Suprapubic skin (tissue), 3 donors: ENCODE measurements at regions not wholly inside any gene's neighbourhood (a gene's known extent, or its start where the extent isn't known, plus 50 kb on each side); places are given as distances from the start of the nearest gene placed in this dataset.

Source experiments
- EP300 ChIP-seq: sonication (generic); formaldehyde crosslinking; IDR thresholded peaks from one replicate; pipeline ENCODE4 v1.6.1; 2017; ENCODE audit warnings: antibody characterized with exemption
- POLR2A ChIP-seq, 2 donors: fragments of 450-650 bp; IDR thresholded peaks; one replicate each; pipeline ENCODE4 v1.6.1; 2017; ENCODE audit warnings: antibody characterized with exemption in 2 of 2, mild to moderate bottlenecking in 2 of 2, moderate library complexity in 2 of 2
- TF ChIP-seq, protein P1 (sequence below), 2 donors: fragments of 200-600 bp in 1 of 2; fragments of 450-650 bp in 1 of 2; sonication (generic) in 1 of 2; IDR thresholded peaks; one replicate each; pipeline ENCODE4 v1.5.1; 2016 to 2019; ENCODE audit warnings: antibody characterized with exemption in 2 of 2, mild to moderate bottlenecking in 1 of 2, moderate library complexity in 1 of 2

DNA sequence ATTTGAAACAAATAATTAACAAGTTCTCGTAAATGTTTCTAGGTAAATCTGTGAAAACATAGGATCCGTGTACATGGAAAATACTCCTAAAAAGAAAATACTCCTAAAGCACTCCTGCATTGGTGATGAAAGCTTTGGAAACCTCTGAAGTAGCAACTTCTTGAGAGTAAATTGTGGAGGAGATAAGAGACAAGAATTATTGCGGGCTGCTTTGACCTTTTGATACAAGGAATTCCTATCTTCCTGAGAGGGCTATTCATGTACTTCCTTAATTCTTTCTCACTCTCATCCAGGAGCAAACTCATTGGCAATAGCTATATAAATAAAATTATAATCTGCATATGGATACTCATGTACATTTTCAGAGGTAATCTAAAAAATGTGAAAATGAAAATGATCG is 158.4 kb upstream of the PIK3R1 start:
- TF ChIP-seq EP300: no peak
- TF ChIP-seq POLR2A (IDR thresholded peaks at IDR 0.05): no peak
- TF ChIP-seq, protein P1, sequence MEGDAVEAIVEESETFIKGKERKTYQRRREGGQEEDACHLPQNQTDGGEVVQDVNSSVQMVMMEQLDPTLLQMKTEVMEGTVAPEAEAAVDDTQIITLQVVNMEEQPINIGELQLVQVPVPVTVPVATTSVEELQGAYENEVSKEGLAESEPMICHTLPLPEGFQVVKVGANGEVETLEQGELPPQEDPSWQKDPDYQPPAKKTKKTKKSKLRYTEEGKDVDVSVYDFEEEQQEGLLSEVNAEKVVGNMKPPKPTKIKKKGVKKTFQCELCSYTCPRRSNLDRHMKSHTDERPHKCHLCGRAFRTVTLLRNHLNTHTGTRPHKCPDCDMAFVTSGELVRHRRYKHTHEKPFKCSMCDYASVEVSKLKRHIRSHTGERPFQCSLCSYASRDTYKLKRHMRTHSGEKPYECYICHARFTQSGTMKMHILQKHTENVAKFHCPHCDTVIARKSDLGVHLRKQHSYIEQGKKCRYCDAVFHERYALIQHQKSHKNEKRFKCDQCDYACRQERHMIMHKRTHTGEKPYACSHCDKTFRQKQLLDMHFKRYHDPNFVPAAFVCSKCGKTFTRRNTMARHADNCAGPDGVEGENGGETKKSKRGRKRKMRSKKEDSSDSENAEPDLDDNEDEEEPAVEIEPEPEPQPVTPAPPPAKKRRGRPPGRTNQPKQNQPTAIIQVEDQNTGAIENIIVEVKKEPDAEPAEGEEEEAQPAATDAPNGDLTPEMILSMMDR (IDR thresholded peaks at IDR 0.05): no peak
